Glutamatergic neuron (in vitro differentiated cells): ENCODE measurements at regions not wholly inside any gene's neighbourhood (a gene's known extent, or its start where the extent isn't known, plus 50 kb on each side); places are given as distances from the start of the nearest gene placed in this dataset.

Source experiments
- DNase-seq: peaks from one replicate; pipeline ENCODE4 v3.0.0; 2022
- H3K27ac Mint-ChIP-seq: one replicate; pipeline ENCODE4 v1.8.0; 2020; ENCODE audit warnings: mild to moderate bottlenecking, mixed read lengths, inconsistent platforms; ENCODE audit not compliant: unreplicated experiment
- H3K27me3 Mint-ChIP-seq: one replicate; pipeline ENCODE4 v1.8.0; 2020; ENCODE audit warnings: mild to moderate bottlenecking, moderate library complexity, mixed read lengths, inconsistent platforms; ENCODE audit not compliant: unreplicated experiment
- H3K36me3 Mint-ChIP-seq: one replicate; pipeline ENCODE4 v1.8.0; 2020; ENCODE audit warnings: mild to moderate bottlenecking, mixed read lengths, inconsistent platforms; ENCODE audit not compliant: unreplicated experiment
- H3K4me1 Mint-ChIP-seq: one replicate; pipeline ENCODE4 v1.8.0; 2020; ENCODE audit warnings: mild to moderate bottlenecking, low read depth, mixed read lengths, inconsistent platforms; ENCODE audit not compliant: unreplicated experiment
- H3K4me3 Mint-ChIP-seq: one replicate; pipeline ENCODE4 v1.8.0; 2020; ENCODE audit warnings: mild to moderate bottlenecking, mixed read lengths, inconsistent platforms; ENCODE audit not compliant: unreplicated experiment
- H3K9me3 Mint-ChIP-seq: one replicate; pipeline ENCODE4 v1.8.0; 2020; ENCODE audit warnings: mild to moderate bottlenecking, moderate library complexity, mixed read lengths, inconsistent platforms; ENCODE audit not compliant: unreplicated experiment
- CTCF ChIP-seq: fragments of 200-600 bp; sonication (generic); IDR thresholded peaks from one replicate; pipeline ENCODE4 v1.5.0; 2021; ENCODE audit not compliant: partially characterized antibody, unreplicated experiment

- Mint-ChIP-seq H3K36me3 (peaks cover 4% of the 10 kb centered on the region), H3K27me3 (no peaks in the 10 kb centered on the region), H3K9me3 (no peaks in the 10 kb centered on the region), H3K27ac (no peak overlapping the region), H3K4me3 (no peak overlapping the region), H3K4me1 (peaks cover 2% of the 10 kb centered on the region)
- TF ChIP-seq CTCF: no peak
- no peak for DNase-seq
These were observed 64.1 kb upstream of the ADGRF1 start for GRCh38 chr6:47106216-47106615.

- H3K9me3 Mint-ChIP-seq: no peaks in the 10 kb centered on the region
- DNase-seq: no peak
- H3K27ac Mint-ChIP-seq: no peak overlapping the region
- H3K27me3 Mint-ChIP-seq: no peaks in the 10 kb centered on the region
- no peak overlapping the region for H3K4me3 Mint-ChIP-seq
- H3K4me1 Mint-ChIP-seq: peaks cover 2% of the 10 kb centered on the region
- H3K36me3 Mint-ChIP-seq: peaks cover 4% of the 10 kb centered on the region
- no peak for TF ChIP-seq CTCF
These were observed 63.5 kb upstream of the ADGRF1 start for GRCh38 chr6:47105469-47106178.

GRCh38 chr6:47103931-47104330, 61.8 kb upstream of the ADGRF1 start:
- Mint-ChIP-seq H3K4me3 (no peak overlapping the region), H3K9me3 (no peaks in the 10 kb centered on the region), H3K36me3 (peaks cover 4% of the 10 kb centered on the region), H3K27me3 (no peaks in the 10 kb centered on the region), H3K27ac (no peak overlapping the region), H3K4me1 (peaks cover 2% of the 10 kb centered on the region)
- no peak for DNase-seq
- no peak for TF ChIP-seq CTCF

- Mint-ChIP-seq H3K27ac (no peak overlapping the region), H3K9me3 (no peaks in the 10 kb centered on the region), H3K27me3 (no peaks in the 10 kb centered on the region), H3K36me3 (no peaks in the 10 kb centered on the region), H3K4me3 (no peak overlapping the region), H3K4me1 (peaks cover 2% of the 10 kb centered on the region)
- DNase-seq: no peak
- TF ChIP-seq CTCF: no peak
These were observed 60.2 kb upstream of the ADGRF1 start for GRCh38 chr6:47102331-47102730.

GRCh38 chr6:47098570-47098993, 56.5 kb upstream of the ADGRF1 start:
- Mint-ChIP-seq H3K36me3 (no peaks in the 10 kb centered on the region), H3K4me1 (peaks cover 5% of the 10 kb centered on the region), H3K9me3 (no peaks in the 10 kb centered on the region), H3K27me3 (peaks cover 1% of the 10 kb centered on the region), H3K4me3 (no peak overlapping the region), H3K27ac (no peak overlapping the region)
- no peak for DNase-seq
- TF ChIP-seq CTCF: no peak
